ENCODE measurements at regions not wholly inside any gene's neighbourhood (a gene's known extent, or its start where the extent isn't known, plus 50 kb on each side); places are given as distances from the start of the nearest gene placed in this dataset.

DNA sequence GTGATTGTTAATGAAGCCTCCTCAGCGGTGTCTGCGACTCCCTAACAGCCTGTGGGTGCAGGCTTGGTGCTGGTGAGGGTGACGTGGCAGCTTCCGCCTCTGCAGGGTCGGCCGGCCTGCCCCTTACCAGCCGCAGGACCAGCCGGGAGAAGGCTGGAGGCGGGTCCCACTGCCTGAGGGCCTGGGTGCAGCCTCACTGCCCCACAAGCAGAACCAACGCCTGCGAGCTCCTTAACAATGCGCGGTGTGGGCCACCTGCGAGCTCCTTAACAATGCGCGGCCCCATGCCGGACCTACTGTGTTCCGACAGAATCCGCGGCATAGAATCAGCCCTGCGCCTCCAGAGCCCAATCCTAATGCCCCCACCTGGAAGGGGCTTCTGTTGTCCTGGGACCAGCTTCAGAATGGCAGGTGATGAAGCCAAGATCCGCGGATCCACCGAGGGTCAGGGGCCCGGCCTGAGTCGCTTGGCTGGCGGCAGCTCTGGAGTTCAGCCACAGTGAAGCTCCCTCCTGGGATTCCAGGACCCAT is 54.4 kb upstream of the AJAP1 start:
- TF ChIP-seq POLR2AphosphoS5 (IDR thresholded peaks at IDR 0.05; ENCODE audit: low read depth, low read length): no peak
- no peak for TF ChIP-seq POLR2A (IDR thresholded peaks at IDR 0.05; ENCODE audit: low read depth, low read length)
- no peak for TF ChIP-seq TAF1 (IDR thresholded peaks at IDR 0.05; ENCODE audit: low read depth, low read length)
- no peak for TF ChIP-seq SPI1 (IDR thresholded peaks at IDR 0.05; ENCODE audit: low read depth, low read length)
- TF ChIP-seq PAX5 (IDR thresholded peaks at IDR 0.05; ENCODE audit: insufficient read depth, low read length, severe bottlenecking): no peak
